Neuronal stem cell (in vitro differentiated cells): ENCODE measurements at regions not wholly inside any gene's neighbourhood (a gene's known extent, or its start where the extent isn't known, plus 50 kb on each side); places are given as distances from the start of the nearest gene placed in this dataset.

Experiments used
- DNase-seq: peaks from one replicate; pipeline ENCODE4 v3.0.0-alpha.2; 2013; ENCODE audit warnings: low spot score
- H2AFZ ChIP-seq: one replicate; pipeline ENCODE4 v1.6.1; 2013; ENCODE audit warnings: mild to moderate bottlenecking, low read length, inconsistent platforms
- H2AK5ac ChIP-seq: 2 replicates; pipeline ENCODE4 v1.6.1; 2013; ENCODE audit warnings: low read depth, mild to moderate bottlenecking, inconsistent platforms, low read length, moderate library complexity, mixed read lengths
- H2BK120ac ChIP-seq: 2 replicates; pipeline ENCODE4 v1.6.1; 2013; ENCODE audit warnings: low read depth, mild to moderate bottlenecking, inconsistent platforms, low read length, moderate library complexity, mixed read lengths
- H2BK12ac ChIP-seq: one replicate; pipeline ENCODE4 v1.6.1; 2013; ENCODE audit warnings: low read length, inconsistent platforms
- H2BK15ac ChIP-seq: 2 replicates; pipeline ENCODE4 v1.6.1; 2013; ENCODE audit warnings: mild to moderate bottlenecking, low read length, inconsistent platforms, mixed read lengths
- H2BK5ac ChIP-seq: one replicate; pipeline ENCODE4 v1.6.1; 2013; ENCODE audit warnings: inconsistent platforms, mild to moderate bottlenecking, low read length, moderate library complexity
- H3K14ac ChIP-seq: one replicate; pipeline ENCODE4 v1.6.1; 2013; ENCODE audit warnings: low read length, inconsistent platforms
- H3K18ac ChIP-seq: 2 replicates; pipeline ENCODE4 v1.6.1; 2013; ENCODE audit warnings: low read length, inconsistent platforms
- H3K23ac ChIP-seq: 2 replicates; pipeline ENCODE4 v1.6.1; 2013; ENCODE audit warnings: low read depth, mild to moderate bottlenecking, mixed read lengths, low read length, inconsistent platforms; ENCODE audit not compliant: poor library complexity
- H3K27ac ChIP-seq: replicated peaks from 3 replicates; pipeline ENCODE4 v1.5.1; 2013; ENCODE audit warnings: low read length, inconsistent platforms
- H3K27me3 ChIP-seq, 3 experiments: 2 replicates each; pipeline ENCODE4 v1.6.1; 2013; ENCODE audit warnings: low read length in 3 of 3, mild to moderate bottlenecking in 2 of 3, inconsistent platforms in 1 of 3, low read depth in 1 of 3, mixed read lengths in 1 of 3, moderate library complexity in 1 of 3; ENCODE audit not compliant: control insufficient read depth in 3 of 3, insufficient read depth in 3 of 3
- H3K36me3 ChIP-seq, 2 donors: replicated peaks in 1 of 2; 2 replicates each; pipeline ENCODE4 v1.6.1; 2013; ENCODE audit warnings: low read length in 2 of 2; ENCODE audit not compliant: control insufficient read depth in 2 of 2, insufficient read depth in 2 of 2
- H3K4ac ChIP-seq: 2 replicates; pipeline ENCODE4 v1.6.1; 2013; ENCODE audit warnings: inconsistent platforms, mild to moderate bottlenecking, low read length, moderate library complexity
- H3K4me1 ChIP-seq, 2 donors: 1 replicate in 1 of 2; 2 replicates in 1 of 2; pipeline ENCODE4 v1.6.1; 2013; ENCODE audit warnings: low read length in 2 of 2, low read depth in 1 of 2; ENCODE audit not compliant: control insufficient read depth in 2 of 2, insufficient read depth in 1 of 2
- H3K4me2 ChIP-seq: one replicate; pipeline ENCODE4 v1.6.1; 2013; ENCODE audit warnings: mild to moderate bottlenecking, low read length, inconsistent platforms; ENCODE audit not compliant: insufficient read depth, poor library complexity, severe bottlenecking
- H3K4me3 ChIP-seq, 2 donors: 2 replicates each; pipeline ENCODE4 v1.5.1; 2013; ENCODE audit warnings: low read length in 2 of 2, mild to moderate bottlenecking in 2 of 2, inconsistent platforms in 1 of 2, moderate library complexity in 1 of 2
- H3K79me1 ChIP-seq: one replicate; pipeline ENCODE4 v1.6.1; 2013; ENCODE audit warnings: low read depth, mild to moderate bottlenecking, inconsistent platforms, low read length, moderate library complexity
- H3K9ac ChIP-seq: one replicate; pipeline ENCODE4 v1.6.1; 2013; ENCODE audit warnings: mild to moderate bottlenecking, low read depth, low read length, inconsistent platforms; ENCODE audit not compliant: poor library complexity
- H3K9me3 ChIP-seq, 2 donors: replicated peaks in 1 of 2; 2 replicates each; pipeline versions ENCODE3 to v1.6.1; 2013; ENCODE audit warnings: low read length in 2 of 2, mild to moderate bottlenecking in 2 of 2, inconsistent platforms in 1 of 2, low read depth in 1 of 2, mixed read lengths in 1 of 2, moderate library complexity in 1 of 2; ENCODE audit not compliant: control insufficient read depth in 2 of 2, insufficient read depth in 1 of 2
- H4K8ac ChIP-seq: one replicate; pipeline ENCODE4 v1.6.1; 2013; ENCODE audit warnings: low read depth, mild to moderate bottlenecking, inconsistent platforms, low read length, moderate library complexity
- H4K91ac ChIP-seq: one replicate; pipeline ENCODE4 v1.6.1; 2013; ENCODE audit warnings: low read length, low read depth, mild to moderate bottlenecking, inconsistent platforms; ENCODE audit not compliant: poor library complexity
- WGBS, 2 donors: extraction: QIAGEN DNeasy Blood & Tissue Kit; methylation state at CpG; one replicate each; pipeline ENCODE4 v1.1.7; 2013; ENCODE audit warnings: missing lambda C conversion rate in 2 of 2, mixed read lengths in 1 of 2; ENCODE audit not compliant: insufficient read length in 2 of 2, insufficient replicate concordance in 1 of 2; ENCODE audit errors: extremely low coverage in 2 of 2; 5-methylcytosine and 5-hydroxymethylcytosine counted together

- H2BK12ac ChIP-seq, result no peak overlapping the region
- no peaks in the 10 kb centered on the region for H3K79me1 ChIP-seq
- H3K9ac ChIP-seq, result no peak overlapping the region
- no peak overlapping the region for H2AFZ ChIP-seq
- no peak overlapping the region for H3K4ac ChIP-seq
- H2BK120ac ChIP-seq, result no peak overlapping the region
- no peak overlapping the region for H4K91ac ChIP-seq
- H3K23ac ChIP-seq, result no peak overlapping the region
- H3K14ac ChIP-seq, result no peak overlapping the region
- H3K4me3 ChIP-seq, result no peak overlapping the region
- WGBS, 2 donors, result no CpG with 5 or more reads among the region's 3 CpGs
- H3K27me3 ChIP-seq, result no peaks in the 10 kb centered on the region
- H2BK5ac ChIP-seq, result no peak overlapping the region
- no peaks in the 10 kb centered on the region for H3K9me3 ChIP-seq
- H2AK5ac ChIP-seq, result no peak overlapping the region
- no peak overlapping the region for H3K27ac ChIP-seq
- no peak overlapping the region for H3K18ac ChIP-seq
- H2BK15ac ChIP-seq, result no peak overlapping the region
- no peaks in the 10 kb centered on the region for H3K4me1 ChIP-seq
- no peak overlapping the region for H3K4me2 ChIP-seq
- H4K8ac ChIP-seq, result no peak overlapping the region
- H3K36me3 ChIP-seq, result no peaks in the 10 kb centered on the region
- DNase-seq, result no peak
These were observed 177.5 kb downstream of the GJA1 start for GRCh38 chr6:121612927-121613326.

- no peak overlapping the region for H2BK5ac ChIP-seq
- no peak overlapping the region for H2BK120ac ChIP-seq
- H3K4me2 ChIP-seq, result no peak overlapping the region
- no peak overlapping the region for H3K14ac ChIP-seq
- H2AK5ac ChIP-seq, result no peak overlapping the region
- H4K91ac ChIP-seq, result no peak overlapping the region
- H3K23ac ChIP-seq, result no peak overlapping the region
- no peaks in the 10 kb centered on the region for H3K9me3 ChIP-seq
- no peaks in the 10 kb centered on the region for H3K27me3 ChIP-seq
- H3K4me3 ChIP-seq, result no peak overlapping the region
- H3K18ac ChIP-seq, result no peak overlapping the region
- no peaks in the 10 kb centered on the region for H3K79me1 ChIP-seq
- no peak overlapping the region for H2BK12ac ChIP-seq
- WGBS, 2 donors, result no CpG with 5 or more reads among the region's 5 CpGs
- H3K27ac ChIP-seq, result no peak overlapping the region
- no peak overlapping the region for H2AFZ ChIP-seq
- no peak overlapping the region for H2BK15ac ChIP-seq
- no peak overlapping the region for H4K8ac ChIP-seq
- no peak overlapping the region for H3K4ac ChIP-seq
- no peak for DNase-seq
- no peaks in the 10 kb centered on the region for H3K36me3 ChIP-seq
- H3K9ac ChIP-seq, result no peak overlapping the region
- H3K4me1 ChIP-seq, result peaks cover 0 to under 1% of the 10 kb centered on the region in 2 donors
These were observed 178.7 kb downstream of the GJA1 start for GRCh38 chr6:121614115-121614514.

GRCh38 chr6:121615493-121615892 is 180.0 kb downstream of the GJA1 start:
- Histone ChIP-seq H3K4me3 (no peak overlapping the region), H3K4me2 (no peak overlapping the region), H3K14ac (no peak overlapping the region), H3K79me1 (no peaks in the 10 kb centered on the region), H2BK120ac (no peak overlapping the region), H2AK5ac (no peak overlapping the region), H3K27me3 (no peaks in the 10 kb centered on the region), H3K4ac (no peak overlapping the region), H3K4me1 (peaks cover 0 to 2% of the 10 kb centered on the region in 2 donors), H2AFZ (no peak overlapping the region), H3K27ac (no peak overlapping the region), H2BK15ac (no peak overlapping the region), H3K23ac (no peak overlapping the region), H3K9me3 (no peaks in the 10 kb centered on the region), H3K9ac (no peak overlapping the region), H4K8ac (no peak overlapping the region), H3K18ac (no peak overlapping the region), H2BK5ac (no peak overlapping the region), H4K91ac (no peak overlapping the region), H2BK12ac (no peak overlapping the region), H3K36me3 (no peaks in the 10 kb centered on the region)
- no peak for DNase-seq
- whole genome bisulfite sequencing, 2 donors, result no CpG with 5 or more reads among the region's 3 CpGs

GRCh38 chr6:121616406-121616805 is 181.0 kb downstream of the GJA1 start:
- H3K4me2 ChIP-seq, result no peak overlapping the region
- H3K36me3 ChIP-seq, result no peaks in the 10 kb centered on the region
- H2AK5ac ChIP-seq, result no peak overlapping the region
- H3K9ac ChIP-seq, result no peak overlapping the region
- no peak overlapping the region for H3K27ac ChIP-seq
- no peak overlapping the region for H2BK12ac ChIP-seq
- H2BK15ac ChIP-seq, result no peak overlapping the region
- no peak for DNase-seq
- H2AFZ ChIP-seq, result no peak overlapping the region
- no peak overlapping the region for H3K14ac ChIP-seq
- H3K9me3 ChIP-seq, result no peaks in the 10 kb centered on the region
- no peak overlapping the region for H2BK120ac ChIP-seq
- peaks cover 0 to 2% of the 10 kb centered on the region in 2 donors for H3K4me1 ChIP-seq
- H3K27me3 ChIP-seq, result no peaks in the 10 kb centered on the region
- no peak overlapping the region for H4K91ac ChIP-seq
- H3K79me1 ChIP-seq, result no peaks in the 10 kb centered on the region
- no peak overlapping the region for H3K23ac ChIP-seq
- WGBS, 2 donors, result no CpG with 5 or more reads among the region's 3 CpGs
- H2BK5ac ChIP-seq, result no peak overlapping the region
- H3K4ac ChIP-seq, result no peak overlapping the region
- H3K18ac ChIP-seq, result no peak overlapping the region
- no peak overlapping the region for H4K8ac ChIP-seq
- H3K4me3 ChIP-seq, result no peak overlapping the region
